Cardiac muscle cell (in vitro differentiated cells and primary cell): ENCODE measurements at regions not wholly inside any gene's neighbourhood (a gene's known extent, or its start where the extent isn't known, plus 50 kb on each side); places are given as distances from the start of the nearest gene placed in this dataset.

Source experiments
- DNase-seq, 2 donors: peaks; one replicate each; pipeline versions ENCODE4 v3.0.0 to v3.0.0-alpha.2; 2010 to 2017; ENCODE audit warnings: low read depth in 1 of 2, low spot score in 1 of 2
- H3K27ac ChIP-seq: fragments of 200-600 bp; sonication (generic); 2 replicates; pipeline ENCODE4 v1.5.1; 2016
- H3K27me3 ChIP-seq: fragments of 200-600 bp; sonication (generic); 2 replicates; pipeline ENCODE4 v1.6.0; 2016; ENCODE audit warnings: control low read depth
- H3K36me3 ChIP-seq: fragments of 200-600 bp; sonication (generic); 2 replicates; pipeline ENCODE4 v1.5.1; 2016; ENCODE audit warnings: control low read depth
- H3K4me1 ChIP-seq: fragments of 200-600 bp; sonication (generic); 2 replicates; pipeline ENCODE4 v1.8.1; 2017; ENCODE audit warnings: low read depth, mild to moderate bottlenecking, mixed run types
- H3K4me3 ChIP-seq: fragments of 200-600 bp; sonication (generic); 2 replicates; pipeline ENCODE4 v1.5.1; 2016; ENCODE audit warnings: mild to moderate bottlenecking
- H3K9me3 ChIP-seq: fragments of 200-600 bp; sonication (generic); 2 replicates; pipeline ENCODE4 v1.5.1; 2017; ENCODE audit warnings: low read depth, mild to moderate bottlenecking, control low read depth
- TF ChIP-seq, protein P1 (sequence below): IDR thresholded peaks from 2 replicates; pipeline ENCODE4 v1.5.1; 2012; ENCODE audit warnings: low read depth, mild to moderate bottlenecking, low read length

DNA sequence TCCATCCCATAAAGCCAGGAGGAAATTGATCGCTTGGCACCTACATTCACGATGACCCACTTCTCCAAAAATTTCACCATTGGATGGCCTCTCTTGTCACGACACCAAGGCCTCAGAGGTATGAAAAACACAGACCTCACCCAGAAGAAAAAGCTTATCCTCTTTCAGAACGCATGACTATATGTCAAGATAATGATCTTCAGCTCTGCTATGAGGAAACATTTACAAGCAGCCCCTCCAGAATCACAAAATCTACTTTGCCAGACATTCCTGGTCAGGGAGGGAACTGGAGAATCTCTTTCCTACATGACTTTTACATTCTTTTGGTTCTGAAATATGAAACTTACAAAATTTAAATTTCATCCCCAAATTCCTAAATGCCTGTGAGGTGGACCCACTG, 122.7 kb downstream of the WNT5A start:
- no peaks in the 10 kb centered on the region for H3K9me3 ChIP-seq
- H3K4me1 ChIP-seq, result peaks cover 15% of the 10 kb centered on the region
- no peak overlapping the region for H3K4me3 ChIP-seq
- DNase-seq, result no peak
- TF ChIP-seq, protein P1, sequence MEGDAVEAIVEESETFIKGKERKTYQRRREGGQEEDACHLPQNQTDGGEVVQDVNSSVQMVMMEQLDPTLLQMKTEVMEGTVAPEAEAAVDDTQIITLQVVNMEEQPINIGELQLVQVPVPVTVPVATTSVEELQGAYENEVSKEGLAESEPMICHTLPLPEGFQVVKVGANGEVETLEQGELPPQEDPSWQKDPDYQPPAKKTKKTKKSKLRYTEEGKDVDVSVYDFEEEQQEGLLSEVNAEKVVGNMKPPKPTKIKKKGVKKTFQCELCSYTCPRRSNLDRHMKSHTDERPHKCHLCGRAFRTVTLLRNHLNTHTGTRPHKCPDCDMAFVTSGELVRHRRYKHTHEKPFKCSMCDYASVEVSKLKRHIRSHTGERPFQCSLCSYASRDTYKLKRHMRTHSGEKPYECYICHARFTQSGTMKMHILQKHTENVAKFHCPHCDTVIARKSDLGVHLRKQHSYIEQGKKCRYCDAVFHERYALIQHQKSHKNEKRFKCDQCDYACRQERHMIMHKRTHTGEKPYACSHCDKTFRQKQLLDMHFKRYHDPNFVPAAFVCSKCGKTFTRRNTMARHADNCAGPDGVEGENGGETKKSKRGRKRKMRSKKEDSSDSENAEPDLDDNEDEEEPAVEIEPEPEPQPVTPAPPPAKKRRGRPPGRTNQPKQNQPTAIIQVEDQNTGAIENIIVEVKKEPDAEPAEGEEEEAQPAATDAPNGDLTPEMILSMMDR, result no peak
- H3K27ac ChIP-seq, result no peak overlapping the region
- H3K36me3 ChIP-seq, result no peaks in the 10 kb centered on the region
- no peaks in the 10 kb centered on the region for H3K27me3 ChIP-seq

GRCh38 chr3:55362210-55362960, 124.7 kb downstream of the WNT5A start:
- H3K27ac ChIP-seq, result no peak overlapping the region

GRCh38 chr3:55357796-55358195, 129.3 kb downstream of the WNT5A start:
- Histone ChIP-seq H3K4me3 (no peak overlapping the region), H3K36me3 (no peaks in the 10 kb centered on the region), H3K27me3 (no peaks in the 10 kb centered on the region), H3K9me3 (no peaks in the 10 kb centered on the region), H3K27ac (no peak overlapping the region), H3K4me1 (peaks cover 8% of the 10 kb centered on the region)
- TF ChIP-seq, protein P1, result no peak
- DNase-seq, result no peak

More at GRCh38 chr3:55362210-55362960, 124.7 kb downstream of the WNT5A start:
- DNase-seq, result peak; percentile 14 to 37
- no peaks in the 10 kb centered on the region for H3K27me3 ChIP-seq
- H3K36me3 ChIP-seq, result no peaks in the 10 kb centered on the region
- TF ChIP-seq, protein P1, result no peak
- H3K9me3 ChIP-seq, result no peaks in the 10 kb centered on the region
- H3K4me3 ChIP-seq, result no peak overlapping the region
- peaks cover 9% of the 10 kb centered on the region for H3K4me1 ChIP-seq

DNA sequence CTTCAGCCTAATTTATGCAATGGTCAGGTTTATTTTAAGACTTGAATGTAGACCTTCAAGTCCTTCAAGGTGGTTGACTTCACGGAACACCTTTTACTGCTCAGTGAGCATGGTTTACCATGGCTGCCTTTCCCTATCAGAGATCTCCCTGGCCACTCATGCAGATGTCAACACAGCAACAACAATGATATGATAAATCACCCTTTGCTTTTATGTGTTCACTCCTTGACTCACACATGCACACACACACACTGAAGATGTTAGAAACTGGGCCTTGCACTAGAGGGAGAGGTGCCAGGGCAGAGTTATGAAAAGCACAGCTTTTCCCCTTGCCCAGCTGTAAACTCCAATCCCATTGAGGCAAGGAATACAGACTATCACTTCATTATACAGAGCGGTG, 134.4 kb downstream of the WNT5A start:
- no peaks in the 10 kb centered on the region for H3K9me3 ChIP-seq
- no peaks in the 10 kb centered on the region for H3K27me3 ChIP-seq
- TF ChIP-seq, protein P1, result no peak
- no peaks in the 10 kb centered on the region for H3K36me3 ChIP-seq
- H3K27ac ChIP-seq, result no peak overlapping the region
- H3K4me1 ChIP-seq, result no peaks in the 10 kb centered on the region
- DNase-seq, result no peak
- H3K4me3 ChIP-seq, result no peak overlapping the region

DNA sequence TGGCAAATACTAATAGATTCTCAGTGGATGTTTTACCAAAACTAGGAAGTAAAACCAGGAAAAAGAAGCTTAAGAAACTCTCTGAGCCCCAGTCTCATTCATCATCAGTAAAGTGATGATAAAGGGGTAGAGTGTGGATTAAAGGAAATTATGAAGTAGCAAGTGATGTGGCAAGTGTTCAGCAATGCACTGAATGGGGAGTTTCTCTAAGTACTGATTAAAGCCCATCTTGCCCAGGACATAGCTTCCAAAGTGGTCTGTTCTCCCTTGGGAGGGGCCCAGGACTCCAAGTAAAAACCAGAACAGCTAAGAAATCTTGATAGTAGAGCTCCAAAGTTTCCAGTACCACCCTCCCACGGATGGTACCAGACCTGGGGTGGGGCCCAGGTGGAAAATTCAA, 137.3 kb downstream of the WNT5A start:
- H3K4me1 ChIP-seq, result no peaks in the 10 kb centered on the region
- H3K36me3 ChIP-seq, result no peaks in the 10 kb centered on the region
- H3K4me3 ChIP-seq, result no peak overlapping the region
- H3K27me3 ChIP-seq, result no peaks in the 10 kb centered on the region
- no peak for DNase-seq
- TF ChIP-seq, protein P1, result no peak
- H3K27ac ChIP-seq, result no peak overlapping the region
- no peaks in the 10 kb centered on the region for H3K9me3 ChIP-seq
